Karpas-422 (cell line): ENCODE measurements at regions not wholly inside any gene's neighbourhood (a gene's known extent, or its start where the extent isn't known, plus 50 kb on each side); places are given as distances from the start of the nearest gene placed in this dataset.

ENCODE experiments used
- DNase-seq: peaks from one replicate; pipeline ENCODE4 v3.0.0-alpha.2; 2015
- H2AFZ ChIP-seq: fragments of 200-600 bp; sonication (generic); 2 replicates; pipeline ENCODE4 v1.6.1; 2014; ENCODE audit warnings: antibody characterized with exemption, low read length, mixed read lengths
- H3K27ac ChIP-seq: fragments of 200-600 bp; sonication (generic); 2 replicates; pipeline ENCODE4 v1.5.1; 2014; ENCODE audit warnings: mild to moderate bottlenecking, low read length, moderate library complexity
- H3K27me3 ChIP-seq: fragments of 200-600 bp; sonication (generic); 2 replicates; pipeline ENCODE4 v1.6.1; 2014; ENCODE audit warnings: low read length, mixed read lengths
- H3K36me3 ChIP-seq: fragments of 200-600 bp; sonication (generic); 2 replicates; pipeline ENCODE4 v1.6.1; 2014; ENCODE audit warnings: low read length, mixed read lengths; ENCODE audit not compliant: insufficient read depth
- H3K4me1 ChIP-seq: fragments of 200-600 bp; sonication (generic); 2 replicates; pipeline ENCODE4 v1.6.1; 2014; ENCODE audit warnings: mild to moderate bottlenecking, low read length, mixed read lengths
- H3K4me2 ChIP-seq: fragments of 200-600 bp; sonication (generic); 2 replicates; pipeline ENCODE4 v1.6.1; 2014; ENCODE audit warnings: low read length, low read depth, mild to moderate bottlenecking; ENCODE audit not compliant: poor library complexity, severe bottlenecking
- H3K4me3 ChIP-seq: fragments of 200-600 bp; sonication (generic); 2 replicates; pipeline ENCODE4 v1.5.1; 2014; ENCODE audit warnings: mild to moderate bottlenecking, antibody characterized with exemption, low read length, mixed read lengths
- H3K79me2 ChIP-seq: fragments of 200-600 bp; sonication (generic); 2 replicates; pipeline ENCODE4 v1.6.1; 2014; ENCODE audit warnings: mild to moderate bottlenecking, low read length, mixed read lengths
- H3K9ac ChIP-seq: fragments of 200-600 bp; sonication (generic); 2 replicates; pipeline ENCODE4 v1.6.0; 2014; ENCODE audit warnings: low read length
- H3K9me2 ChIP-seq: fragments of 200-600 bp; sonication (generic), shearing (Covaris generic); replicated peaks from 2 replicates; pipeline ENCODE4 v1.6.0; 2014; ENCODE audit warnings: mild to moderate bottlenecking, low read length, moderate library complexity; ENCODE audit not compliant: insufficient read depth
- H3K9me3 ChIP-seq: fragments of 300-700, 200-600 bp; sonication (generic); 2 replicates; pipeline ENCODE4 v1.6.1; 2014; ENCODE audit warnings: low read length, mixed read lengths
- H4K20me1 ChIP-seq: fragments of 200-600 bp; sonication (generic); 2 replicates; pipeline ENCODE4 v1.6.1; 2014; ENCODE audit warnings: mild to moderate bottlenecking, antibody characterized with exemption, low read length, low read depth; ENCODE audit not compliant: insufficient read depth

DNA sequence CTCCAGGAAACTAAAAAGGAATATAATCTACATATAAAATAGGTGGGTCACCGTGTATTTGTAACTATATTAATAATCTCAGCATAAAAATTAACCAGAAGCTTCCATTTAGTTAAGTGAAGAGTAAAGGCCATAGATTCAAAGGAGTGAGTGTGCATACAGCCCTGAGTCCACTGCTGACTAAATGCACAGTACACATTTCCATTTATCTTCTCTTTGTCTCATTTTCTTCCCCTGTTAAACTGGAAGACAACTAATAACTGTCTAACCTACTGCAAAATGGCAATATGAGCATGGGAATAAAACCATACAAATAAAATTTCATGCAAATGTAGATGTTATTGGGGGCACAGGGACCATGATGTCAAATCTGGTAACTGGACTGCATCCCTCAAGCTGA, 59.9 kb upstream of the DAB2 start:
- Histone ChIP-seq H3K4me1 (no peaks in the 10 kb centered on the region), H3K9ac (no peak overlapping the region), H3K9me2 (no peaks in the 10 kb centered on the region), H3K36me3 (no peaks in the 10 kb centered on the region), H3K4me2 (no peak overlapping the region), H3K4me3 (no peak overlapping the region), H3K79me2 (no peaks in the 10 kb centered on the region), H3K27ac (no peak overlapping the region), H3K27me3 (no peaks in the 10 kb centered on the region), H2AFZ (no peak overlapping the region), H4K20me1 (no peaks in the 10 kb centered on the region), H3K9me3 (no peaks in the 10 kb centered on the region)
- no peak for DNase-seq

DNA sequence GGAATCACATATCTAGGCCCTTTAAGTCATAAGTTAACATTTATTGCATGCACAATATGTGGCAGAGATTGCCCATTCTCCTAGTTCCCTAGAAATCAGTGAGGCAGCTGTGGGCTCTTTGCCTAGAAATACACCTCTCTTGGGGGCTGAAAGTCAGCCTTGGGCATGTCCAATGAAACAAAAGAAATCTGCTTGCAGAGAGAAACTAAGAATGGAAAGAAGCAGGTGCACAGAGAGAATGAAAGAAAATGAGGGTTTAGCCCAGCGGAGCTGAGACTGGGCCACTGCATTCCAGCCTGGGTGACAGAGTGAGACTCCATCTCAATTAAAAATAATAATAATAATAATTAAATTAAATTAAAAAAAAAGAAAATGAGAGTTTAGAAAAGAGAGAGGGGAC, 57.3 kb upstream of the DAB2 start:
- Histone ChIP-seq H3K9ac (no peak overlapping the region), H3K27me3 (no peaks in the 10 kb centered on the region), H3K4me1 (no peaks in the 10 kb centered on the region), H3K9me2 (no peaks in the 10 kb centered on the region), H3K27ac (no peak overlapping the region), H3K36me3 (no peaks in the 10 kb centered on the region), H3K79me2 (no peaks in the 10 kb centered on the region), H4K20me1 (no peaks in the 10 kb centered on the region), H3K4me2 (no peak overlapping the region), H3K9me3 (no peaks in the 10 kb centered on the region), H2AFZ (no peak overlapping the region), H3K4me3 (no peak overlapping the region)
- no peak for DNase-seq

DNA sequence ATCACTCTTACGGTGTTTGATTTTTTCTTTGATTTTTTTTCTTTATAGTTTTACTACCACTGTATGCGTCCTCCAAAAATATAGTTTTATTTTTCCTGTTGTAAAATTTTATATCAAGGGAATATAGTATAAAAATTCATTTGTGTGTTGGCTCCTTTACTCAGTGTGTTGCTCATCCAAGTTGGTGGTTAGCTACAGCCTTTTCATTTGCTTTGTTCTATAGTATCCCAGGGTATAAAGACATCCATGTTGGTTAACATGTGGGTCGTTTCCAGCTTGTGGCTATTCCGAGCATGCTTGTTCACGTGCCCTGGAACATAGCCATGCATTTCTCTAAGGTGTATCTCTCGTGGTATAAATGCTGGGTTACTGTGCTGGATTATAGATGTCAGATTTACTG, 54.8 kb upstream of the DAB2 start:
- Histone ChIP-seq H3K4me3 (no peak overlapping the region), H3K4me2 (no peak overlapping the region), H4K20me1 (no peaks in the 10 kb centered on the region), H3K27ac (no peak overlapping the region), H3K27me3 (no peaks in the 10 kb centered on the region), H3K9me3 (no peaks in the 10 kb centered on the region), H3K36me3 (no peaks in the 10 kb centered on the region), H3K4me1 (no peaks in the 10 kb centered on the region), H3K79me2 (no peaks in the 10 kb centered on the region), H3K9me2 (no peaks in the 10 kb centered on the region), H3K9ac (no peak overlapping the region), H2AFZ (no peak overlapping the region)
- no peak for DNase-seq

DNA sequence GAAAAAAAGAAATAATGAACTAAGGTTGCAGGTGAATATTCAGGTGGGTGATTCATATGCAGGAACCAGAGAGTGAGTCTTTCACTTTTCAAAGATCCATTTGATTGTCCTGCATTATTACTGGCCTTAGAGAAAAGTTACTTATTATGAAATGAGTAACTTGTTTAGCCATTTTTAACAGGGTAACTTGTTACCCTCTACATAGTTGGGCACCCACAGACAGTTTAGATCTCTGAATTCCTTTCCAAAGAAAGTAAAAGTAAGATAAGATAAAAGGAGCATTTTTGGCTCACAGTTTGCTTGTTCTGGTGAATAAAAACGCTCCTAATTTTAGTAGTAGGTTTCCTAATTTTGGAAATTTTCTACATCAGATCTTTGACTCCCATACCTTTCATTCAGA, 54.1 kb upstream of the DAB2 start:
- H3K4me2 ChIP-seq: no peak overlapping the region
- no peak for DNase-seq
- H3K9ac ChIP-seq: no peak overlapping the region

DNA sequence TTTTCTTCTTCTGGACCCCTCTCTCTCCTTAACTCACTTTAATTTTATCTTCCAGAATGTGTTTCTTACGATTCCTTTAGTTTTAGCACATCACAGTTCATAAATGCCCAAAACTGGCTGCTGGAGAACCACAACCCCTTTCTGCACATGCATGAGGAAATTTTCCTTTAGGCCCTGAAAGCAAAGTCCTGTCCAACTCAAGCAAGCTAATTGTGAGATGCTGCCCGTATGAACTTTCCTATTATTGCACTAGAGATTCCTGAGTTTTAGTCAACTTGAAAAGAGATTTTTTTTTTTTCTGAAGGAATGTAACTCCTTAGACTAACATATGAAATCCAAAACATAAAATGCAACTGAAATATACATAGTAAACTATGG, 52.1 kb upstream of the DAB2 start:
- no peaks in the 10 kb centered on the region for H3K27me3 ChIP-seq
- H3K4me2 ChIP-seq: no peak overlapping the region
- H3K9me2 ChIP-seq: no peaks in the 10 kb centered on the region
- H3K9me3 ChIP-seq: no peaks in the 10 kb centered on the region
- no peak overlapping the region for H3K27ac ChIP-seq
- no peak overlapping the region for H3K9ac ChIP-seq
- H3K36me3 ChIP-seq: no peaks in the 10 kb centered on the region
- no peaks in the 10 kb centered on the region for H4K20me1 ChIP-seq
- H2AFZ ChIP-seq: no peak overlapping the region
- no peaks in the 10 kb centered on the region for H3K4me1 ChIP-seq
- DNase-seq: no peak
- no peaks in the 10 kb centered on the region for H3K79me2 ChIP-seq
- no peak overlapping the region for H3K4me3 ChIP-seq

More for the DNA sequence above, 54.1 kb upstream of the DAB2 start:
- Histone ChIP-seq H3K36me3 (no peaks in the 10 kb centered on the region), H3K27me3 (no peaks in the 10 kb centered on the region), H3K9me2 (no peaks in the 10 kb centered on the region), H3K27ac (no peak overlapping the region), H3K79me2 (no peaks in the 10 kb centered on the region), H3K9me3 (no peaks in the 10 kb centered on the region), H2AFZ (no peak overlapping the region), H3K4me3 (no peak overlapping the region), H3K4me1 (no peaks in the 10 kb centered on the region), H4K20me1 (no peaks in the 10 kb centered on the region)

DNA sequence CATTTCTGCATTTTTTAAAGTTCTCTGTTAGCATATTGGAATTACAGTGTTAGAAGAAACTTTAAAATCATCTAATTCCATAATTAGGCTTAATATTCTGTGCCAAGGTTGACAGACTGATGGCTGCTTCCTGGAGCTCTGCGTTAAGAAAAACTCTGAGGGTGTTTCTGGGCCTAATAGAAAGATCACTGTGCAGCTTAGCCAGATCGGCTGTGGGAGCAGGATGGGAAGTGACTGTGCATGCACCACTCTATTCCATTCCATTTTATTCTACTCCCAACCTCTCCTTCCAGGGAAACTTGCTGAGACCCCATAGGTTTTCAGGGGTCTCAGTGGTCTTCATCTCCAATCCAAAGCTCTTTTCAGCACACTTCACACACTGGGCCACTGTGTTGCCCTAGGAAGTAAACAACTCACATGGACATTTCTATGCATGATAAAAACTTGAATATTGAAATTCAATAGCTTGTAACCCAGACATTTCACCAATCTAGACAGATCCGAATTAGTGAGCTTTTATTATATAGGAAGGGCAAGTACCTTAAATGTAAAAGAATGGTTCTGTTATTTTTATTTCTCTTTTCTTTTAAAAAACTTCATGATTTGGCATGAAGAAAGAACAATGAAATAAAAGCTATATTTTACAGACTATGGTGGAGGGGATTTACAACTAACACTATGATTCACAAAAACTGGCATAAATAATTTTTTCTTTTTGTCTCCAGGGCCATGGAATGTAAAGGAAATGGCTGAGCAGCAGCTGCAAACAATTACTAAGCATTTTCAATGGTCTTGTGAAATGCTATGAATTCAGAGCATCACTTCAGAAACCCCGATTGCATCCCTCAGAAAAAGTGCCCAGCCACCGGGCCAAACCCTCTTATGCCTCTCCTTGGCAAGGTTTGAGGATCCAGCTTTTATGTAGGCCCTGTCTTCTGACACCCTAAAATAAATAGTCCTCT, 51.4 kb upstream of the DAB2 start:
- Histone ChIP-seq H3K36me3 (no peaks in the 10 kb centered on the region), H3K9me3 (no peaks in the 10 kb centered on the region), H2AFZ (no peak overlapping the region), H3K4me3 (no peak overlapping the region), H3K79me2 (no peaks in the 10 kb centered on the region), H3K4me1 (no peaks in the 10 kb centered on the region), H3K4me2 (no peak overlapping the region), H4K20me1 (no peaks in the 10 kb centered on the region), H3K9ac (no peak overlapping the region), H3K27me3 (no peaks in the 10 kb centered on the region), H3K9me2 (no peaks in the 10 kb centered on the region), H3K27ac (no peak overlapping the region)
- DNase-seq: no peak

DNA sequence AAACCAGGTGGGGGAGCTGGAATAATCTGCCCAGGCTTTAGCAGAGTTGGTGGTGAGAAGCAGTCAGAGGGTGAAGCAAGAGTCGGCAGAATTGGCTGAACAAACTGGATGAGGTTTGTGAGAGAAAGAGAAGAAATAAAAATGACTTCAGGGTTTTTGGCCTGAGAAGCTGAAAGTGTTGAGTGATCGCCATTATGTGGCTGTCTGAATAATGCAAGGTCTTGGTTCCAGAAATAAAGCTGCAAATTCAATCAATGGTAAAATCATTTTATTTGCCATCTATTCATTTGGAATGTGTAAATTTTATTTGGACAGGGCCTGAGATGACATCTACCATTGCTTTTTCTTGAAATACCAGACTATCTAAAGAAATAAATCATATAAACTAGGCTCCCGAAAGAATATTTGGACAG, 50.4 kb upstream of the DAB2 start:
- H3K9me2 ChIP-seq: no peaks in the 10 kb centered on the region
- no peaks in the 10 kb centered on the region for H3K79me2 ChIP-seq
- H2AFZ ChIP-seq: no peak overlapping the region
- DNase-seq: no peak
- no peaks in the 10 kb centered on the region for H3K9me3 ChIP-seq
- H3K27ac ChIP-seq: no peak overlapping the region
- H3K4me1 ChIP-seq: no peaks in the 10 kb centered on the region
- no peaks in the 10 kb centered on the region for H3K27me3 ChIP-seq
- no peak overlapping the region for H3K4me2 ChIP-seq
- H4K20me1 ChIP-seq: no peaks in the 10 kb centered on the region
- no peaks in the 10 kb centered on the region for H3K36me3 ChIP-seq
- no peak overlapping the region for H3K4me3 ChIP-seq
- H3K9ac ChIP-seq: no peak overlapping the region
